ENCODE measurements at regions not wholly inside any gene's neighbourhood (a gene's known extent, or its start where the extent isn't known, plus 50 kb on each side); places are given as distances from the start of the nearest gene placed in this dataset.

GRCh38 chr18:37654731-37655369 lies 89.3 kb upstream of the CELF4 start:
- H3K36me3 Mint-ChIP-seq (ENCODE audit: insufficient read depth) = no peaks in the 10 kb centered on the region
- DNase-seq (ENCODE audit: low spot score in 2 of 2) (no peak), ATAC-seq (replicated peaks; ENCODE audit: extremely low read depth, poor library complexity, severe bottlenecking) (no peak)
- no peak overlapping the region for H3K4me3 Mint-ChIP-seq
- peaks cover 18% of the 10 kb centered on the region for H3K9me3 Mint-ChIP-seq
- no peak overlapping the region for H3K27ac Mint-ChIP-seq (ENCODE audit: low read depth)
- no peaks in the 10 kb centered on the region for H3K27me3 Mint-ChIP-seq
- no peaks in the 10 kb centered on the region for H3K4me1 Mint-ChIP-seq

- no peaks in the 10 kb centered on the region for H3K36me3 Mint-ChIP-seq (ENCODE audit: insufficient read depth)
- no peaks in the 10 kb centered on the region for H3K4me1 Mint-ChIP-seq
- no peak for DNase-seq (ENCODE audit: low spot score in 2 of 2)
- ATAC-seq (replicated peaks; ENCODE audit: extremely low read depth, poor library complexity, severe bottlenecking) = no peak
- H3K9me3 Mint-ChIP-seq = peaks cover 15% of the 10 kb centered on the region
- H3K27me3 Mint-ChIP-seq = no peaks in the 10 kb centered on the region
- H3K4me3 Mint-ChIP-seq = no peak overlapping the region
- H3K27ac Mint-ChIP-seq (ENCODE audit: low read depth) = no peak overlapping the region
Observed at GRCh38 chr18:37654034-37654433, 88.4 kb upstream of the CELF4 start.

GRCh38 chr18:37653618-37654017 lies 88.0 kb upstream of the CELF4 start:
- Mint-ChIP-seq H3K9me3 (peaks cover 12% of the 10 kb centered on the region), H3K27ac (ENCODE audit: low read depth) (no peak overlapping the region), H3K4me1 (no peaks in the 10 kb centered on the region), H3K4me3 (no peak overlapping the region), H3K27me3 (no peaks in the 10 kb centered on the region), H3K36me3 (ENCODE audit: insufficient read depth) (no peaks in the 10 kb centered on the region)
- ATAC-seq (replicated peaks; ENCODE audit: extremely low read depth, poor library complexity, severe bottlenecking) (no peak), DNase-seq (ENCODE audit: low spot score in 2 of 2) (no peak)

- no peak overlapping the region for H3K4me3 Mint-ChIP-seq
- ATAC-seq (replicated peaks; ENCODE audit: extremely low read depth, poor library complexity, severe bottlenecking) (no peak), DNase-seq (ENCODE audit: low spot score in 2 of 2) (no peak)
- no peaks in the 10 kb centered on the region for H3K27me3 Mint-ChIP-seq
- H3K4me1 Mint-ChIP-seq = no peaks in the 10 kb centered on the region
- H3K9me3 Mint-ChIP-seq = peaks cover 11% of the 10 kb centered on the region
- H3K36me3 Mint-ChIP-seq (ENCODE audit: insufficient read depth) = no peaks in the 10 kb centered on the region
- H3K27ac Mint-ChIP-seq (ENCODE audit: low read depth) = no peak overlapping the region
Observed at GRCh38 chr18:37649930-37650329, 84.3 kb upstream of the CELF4 start.

- DNase-seq (ENCODE audit: low spot score in 2 of 2) (no peak), ATAC-seq (replicated peaks; ENCODE audit: extremely low read depth, poor library complexity, severe bottlenecking) (no peak)
- Mint-ChIP-seq H3K9me3 (peaks cover 11% of the 10 kb centered on the region), H3K27me3 (no peaks in the 10 kb centered on the region), H3K4me1 (no peaks in the 10 kb centered on the region), H3K4me3 (no peak overlapping the region), H3K36me3 (ENCODE audit: insufficient read depth) (no peaks in the 10 kb centered on the region), H3K27ac (ENCODE audit: low read depth) (no peak overlapping the region)
Observed at GRCh38 chr18:37649416-37649815, 83.8 kb upstream of the CELF4 start.

- H3K36me3 Mint-ChIP-seq (ENCODE audit: insufficient read depth) = no peaks in the 10 kb centered on the region
- H3K4me3 Mint-ChIP-seq = no peak overlapping the region
- no peaks in the 10 kb centered on the region for H3K27me3 Mint-ChIP-seq
- DNase-seq (ENCODE audit: low spot score in 2 of 2) = no peak
- no peaks in the 10 kb centered on the region for H3K4me1 Mint-ChIP-seq
- no peak for ATAC-seq (replicated peaks; ENCODE audit: extremely low read depth, poor library complexity, severe bottlenecking)
- peaks cover 18% of the 10 kb centered on the region for H3K9me3 Mint-ChIP-seq
- H3K27ac Mint-ChIP-seq (ENCODE audit: low read depth) = no peak overlapping the region
Observed at GRCh38 chr18:37641573-37641972, 76.0 kb upstream of the CELF4 start.

GRCh38 chr18:37640504-37640903 lies 74.9 kb upstream of the CELF4 start:
- DNase-seq (ENCODE audit: low spot score in 2 of 2) (no peak), ATAC-seq (replicated peaks; ENCODE audit: extremely low read depth, poor library complexity, severe bottlenecking) (no peak)
- H3K27ac Mint-ChIP-seq (ENCODE audit: low read depth) = no peak overlapping the region
- no peaks in the 10 kb centered on the region for H3K27me3 Mint-ChIP-seq
- H3K9me3 Mint-ChIP-seq = peaks cover 18% of the 10 kb centered on the region
- H3K4me3 Mint-ChIP-seq = no peak overlapping the region
- H3K4me1 Mint-ChIP-seq = no peaks in the 10 kb centered on the region
- no peaks in the 10 kb centered on the region for H3K36me3 Mint-ChIP-seq (ENCODE audit: insufficient read depth)

GRCh38 chr18:37639846-37640245 lies 74.2 kb upstream of the CELF4 start:
- Mint-ChIP-seq H3K36me3 (ENCODE audit: insufficient read depth) (no peaks in the 10 kb centered on the region), H3K27ac (ENCODE audit: low read depth) (no peak overlapping the region), H3K4me3 (no peak overlapping the region), H3K9me3 (peaks cover 13% of the 10 kb centered on the region), H3K4me1 (no peaks in the 10 kb centered on the region), H3K27me3 (no peaks in the 10 kb centered on the region)
- DNase-seq (ENCODE audit: low spot score in 2 of 2) (no peak), ATAC-seq (replicated peaks; ENCODE audit: extremely low read depth, poor library complexity, severe bottlenecking) (no peak)

GRCh38 chr18:37637478-37637850 lies 71.9 kb upstream of the CELF4 start:
- no peak overlapping the region for H3K4me3 Mint-ChIP-seq
- H3K36me3 Mint-ChIP-seq (ENCODE audit: insufficient read depth) = no peaks in the 10 kb centered on the region
- H3K27me3 Mint-ChIP-seq = no peaks in the 10 kb centered on the region
- no peaks in the 10 kb centered on the region for H3K4me1 Mint-ChIP-seq
- DNase-seq (ENCODE audit: low spot score in 2 of 2) = no peak
- no peak for ATAC-seq (replicated peaks; ENCODE audit: extremely low read depth, poor library complexity, severe bottlenecking)
- H3K9me3 Mint-ChIP-seq = peaks cover 5% of the 10 kb centered on the region
- H3K27ac Mint-ChIP-seq (ENCODE audit: low read depth) = no peak overlapping the region

- ATAC-seq (replicated peaks; ENCODE audit: extremely low read depth, poor library complexity, severe bottlenecking) (no peak), DNase-seq (ENCODE audit: low spot score in 2 of 2) (no peak)
- Mint-ChIP-seq H3K27me3 (no peaks in the 10 kb centered on the region), H3K9me3 (peaks cover 5% of the 10 kb centered on the region), H3K27ac (ENCODE audit: low read depth) (no peak overlapping the region), H3K36me3 (ENCODE audit: insufficient read depth) (no peaks in the 10 kb centered on the region), H3K4me3 (no peak overlapping the region), H3K4me1 (no peaks in the 10 kb centered on the region)
Observed at GRCh38 chr18:37636831-37637477, 71.4 kb upstream of the CELF4 start.

GRCh38 chr18:37634516-37634915 lies 68.9 kb upstream of the CELF4 start:
- no peaks in the 10 kb centered on the region for H3K27me3 Mint-ChIP-seq
- H3K27ac Mint-ChIP-seq (ENCODE audit: low read depth) = no peak overlapping the region
- DNase-seq (ENCODE audit: low spot score in 2 of 2) (no peak), ATAC-seq (replicated peaks; ENCODE audit: extremely low read depth, poor library complexity, severe bottlenecking) (no peak)
- H3K4me1 Mint-ChIP-seq = no peaks in the 10 kb centered on the region
- no peak overlapping the region for H3K4me3 Mint-ChIP-seq
- peaks cover 9% of the 10 kb centered on the region for H3K9me3 Mint-ChIP-seq
- no peaks in the 10 kb centered on the region for H3K36me3 Mint-ChIP-seq (ENCODE audit: insufficient read depth)

- DNase-seq (ENCODE audit: low spot score in 2 of 2) = no peak
- H3K4me1 Mint-ChIP-seq = no peaks in the 10 kb centered on the region
- H3K36me3 Mint-ChIP-seq (ENCODE audit: insufficient read depth) = no peaks in the 10 kb centered on the region
- no peak overlapping the region for H3K4me3 Mint-ChIP-seq
- no peak overlapping the region for H3K27ac Mint-ChIP-seq (ENCODE audit: low read depth)
- no peak for ATAC-seq (replicated peaks; ENCODE audit: extremely low read depth, poor library complexity, severe bottlenecking)
- peaks cover 5% of the 10 kb centered on the region for H3K9me3 Mint-ChIP-seq
- H3K27me3 Mint-ChIP-seq = no peaks in the 10 kb centered on the region
Observed at GRCh38 chr18:37631422-37631821, 65.8 kb upstream of the CELF4 start.

GRCh38 chr18:37630334-37630733 lies 64.7 kb upstream of the CELF4 start:
- H3K9me3 Mint-ChIP-seq = peaks cover 5% of the 10 kb centered on the region
- no peak for ATAC-seq (replicated peaks; ENCODE audit: extremely low read depth, poor library complexity, severe bottlenecking)

More at GRCh38 chr18:37630334-37630733, 64.7 kb upstream of the CELF4 start:
- Mint-ChIP-seq H3K4me1 (no peaks in the 10 kb centered on the region), H3K4me3 (no peak overlapping the region), H3K36me3 (ENCODE audit: insufficient read depth) (no peaks in the 10 kb centered on the region), H3K27ac (ENCODE audit: low read depth) (no peak overlapping the region), H3K27me3 (no peaks in the 10 kb centered on the region)
- no peak for DNase-seq (ENCODE audit: low spot score in 2 of 2)

Measured in central memory CD8-positive, alpha-beta T cell (primary cell).